OCI-LY7 (cell line): ENCODE measurements at regions not wholly inside any gene's neighbourhood (a gene's known extent, or its start where the extent isn't known, plus 50 kb on each side); places are given as distances from the start of the nearest gene placed in this dataset.

Experiments
- BruUV-seq: library from RNA; stranded (reverse); fragments of 400-500 nt; replicated peaks from 2 replicates; lab custom pipeline; 2021; lab: Mats Ljungman, UMichigan
- CTCF ChIA-PET: fragments of 300-600 bp; sonication (Branson Sonifier 250); formaldehyde crosslinking; loops from one replicate; lab custom pipeline; 2022; ENCODE audit warnings: antibody characterized with exemption; ENCODE audit not compliant: unreplicated experiment; lab: Charles Lee
- POLR2A ChIA-PET: fragments of 300-600 bp; sonication (Branson Sonifier 250); formaldehyde crosslinking; loops from one replicate; lab custom pipeline; 2022; ENCODE audit warnings: antibody characterized with exemption; lab: Charles Lee
- DNase-seq: peaks from one replicate; pipeline ENCODE4 v3.0.0-alpha.2; 2015; ENCODE audit warnings: low spot score
- H2AFZ ChIP-seq: fragments of 200-600 bp; sonication (generic), shearing (Covaris generic); 2 replicates; pipeline ENCODE4 v1.6.1; 2014; ENCODE audit warnings: mild to moderate bottlenecking, antibody characterized with exemption, low read length, moderate library complexity
- H3K27ac ChIP-seq: fragments of 200-600 bp; sonication (generic); 2 replicates; pipeline ENCODE4 v1.5.1; 2014; ENCODE audit warnings: mixed run types, low read depth, mild to moderate bottlenecking, moderate library complexity, low read length, inconsistent platforms; ENCODE audit not compliant: poor library complexity, severe bottlenecking
- H3K36me3 ChIP-seq: fragments of 200-600 bp; sonication (generic); 2 replicates; pipeline ENCODE4 v1.6.1; 2014; ENCODE audit warnings: mild to moderate bottlenecking, antibody characterized with exemption, low read length, moderate library complexity, mixed read lengths; ENCODE audit not compliant: insufficient read depth
- H3K4me1 ChIP-seq: fragments of 200-600 bp; sonication (generic); 2 replicates; pipeline ENCODE4 v1.5.1; 2014; ENCODE audit warnings: mild to moderate bottlenecking, low read length; ENCODE audit not compliant: insufficient read depth, poor library complexity, severe bottlenecking
- H3K4me2 ChIP-seq: fragments of 200-600 bp; sonication (generic); 2 replicates; pipeline ENCODE4 v1.6.1; 2014; ENCODE audit warnings: mild to moderate bottlenecking, low read length
- H3K4me3 ChIP-seq: fragments of 200-600 bp; sonication (generic); 2 replicates; pipeline ENCODE4 v1.5.1; 2014; ENCODE audit warnings: mild to moderate bottlenecking, low read depth, low read length; ENCODE audit not compliant: poor library complexity, severe bottlenecking
- H3K79me2 ChIP-seq: fragments of 200-600 bp; sonication (generic); 2 replicates; pipeline ENCODE4 v1.6.1; 2016; ENCODE audit warnings: low read depth, mild to moderate bottlenecking, low read length, moderate library complexity, mixed read lengths; ENCODE audit not compliant: insufficient read depth
- H3K9me2 ChIP-seq: fragments of 200-600 bp; sonication (generic); 2 replicates; pipeline ENCODE4 v1.6.1; 2016; ENCODE audit warnings: mild to moderate bottlenecking, low read length, mixed read lengths; ENCODE audit not compliant: insufficient read depth
- H3K9me3 ChIP-seq: fragments of 200-600 bp; sonication (generic); 2 replicates; pipeline ENCODE4 v1.6.1; 2014; ENCODE audit warnings: mild to moderate bottlenecking, mixed run types, low read length, mixed read lengths
- H4K20me1 ChIP-seq: fragments of 200-600 bp; sonication (generic); 2 replicates; pipeline ENCODE4 v1.6.1; 2014; ENCODE audit warnings: mild to moderate bottlenecking, antibody characterized with exemption, low read length, moderate library complexity, mixed read lengths; ENCODE audit not compliant: insufficient read depth
- CTCF ChIP-seq: fragments of 200-600 bp; sonication (generic); conservative IDR thresholded peaks from 2 replicates; pipeline ENCODE4 v1.5.1; 2014; ENCODE audit warnings: mild to moderate bottlenecking, antibody characterized with exemption, low read length, moderate library complexity, mixed read lengths
- EZH2phosphoT487 ChIP-seq: fragments of 200-600 bp; sonication (generic); IDR thresholded peaks from 2 replicates; pipeline ENCODE4 v1.6.1; 2018; ENCODE audit warnings: low read depth, borderline replicate concordance, mild to moderate bottlenecking, mixed run types, antibody characterized with exemption, low read length, moderate library complexity, mixed read lengths
- intact Hi-C: fragments of 100-400 bp; cut with micrococcal nuclease; formaldehyde crosslinking; loops from one replicate; pipeline ENCODE4 v1.10.0; 2022; ENCODE audit not compliant: unreplicated experiment

GRCh38 chr2:120953843-120954584, 218.3 kb downstream of the GLI2 start:
- intact Hi-C loops: loop anchor here (10.0 kb wide), 2 partner anchors 121 to 259 kb away; no protein-coding TSS in a partner anchor
- Histone ChIP-seq H3K4me2 (no peak overlapping the region), H3K36me3 (no peaks in the 10 kb centered on the region), H3K4me3 (no peak overlapping the region), H3K9me2 (no peaks in the 10 kb centered on the region), H4K20me1 (no peaks in the 10 kb centered on the region), H3K9me3 (no peaks in the 10 kb centered on the region), H3K27ac (no peak overlapping the region), H3K4me1 (peaks cover 20% of the 10 kb centered on the region), H3K79me2 (no peaks in the 10 kb centered on the region), H2AFZ (no peak overlapping the region)
- DNase-seq: no peak
- BruUV-seq: no TSS peak
- TF ChIP-seq EZH2phosphoT487 (no peak), CTCF (no peak)
- ChIA-PET POLR2A (interaction anchor here (1.4 kb wide), 1 partner anchor 22 kb away, joined by 6 read pairs; no protein-coding TSS in a partner anchor), CTCF (no interaction called here)

GRCh38 chr2:120954939-120955338, 219.3 kb downstream of the GLI2 start:
- CTCF ChIA-PET: no interaction called here
- intact Hi-C loops: loop anchor here (10.0 kb wide), 2 partner anchors 120 to 260 kb away; no protein-coding TSS in a partner anchor
- Histone ChIP-seq H3K79me2 (no peaks in the 10 kb centered on the region), H3K9me3 (no peaks in the 10 kb centered on the region), H3K4me2 (no peak overlapping the region), H4K20me1 (no peaks in the 10 kb centered on the region), H3K4me1 (peaks cover 10% of the 10 kb centered on the region), H2AFZ (no peak overlapping the region), H3K9me2 (no peaks in the 10 kb centered on the region), H3K4me3 (no peak overlapping the region), H3K36me3 (no peaks in the 10 kb centered on the region), H3K27ac (no peak overlapping the region)
- POLR2A ChIA-PET: no interaction called here
- BruUV-seq: no TSS peak
- DNase-seq: no peak
- TF ChIP-seq EZH2phosphoT487: no peak

GRCh38 chr2:120955427-120955826, 219.8 kb downstream of the GLI2 start:
- no peak overlapping the region for H3K27ac ChIP-seq
- no peak overlapping the region for H3K4me3 ChIP-seq
- H4K20me1 ChIP-seq: no peaks in the 10 kb centered on the region
- H3K9me3 ChIP-seq: no peaks in the 10 kb centered on the region
- ChIA-PET CTCF (no interaction called here), POLR2A (no interaction called here)
- H3K9me2 ChIP-seq: no peaks in the 10 kb centered on the region
- no peaks in the 10 kb centered on the region for H3K36me3 ChIP-seq
- intact Hi-C loops: loop anchor here (10.0 kb wide), 2 partner anchors 119 to 261 kb away; no protein-coding TSS in a partner anchor
- H3K4me1 ChIP-seq: peaks cover 6% of the 10 kb centered on the region
- no peaks in the 10 kb centered on the region for H3K79me2 ChIP-seq
- BruUV-seq: no TSS peak
- TF ChIP-seq EZH2phosphoT487: no peak
- TF ChIP-seq CTCF: no peak
- DNase-seq: no peak
- H2AFZ ChIP-seq: no peak overlapping the region
- H3K4me2 ChIP-seq: no peak overlapping the region
